PC-3 (cell line): ENCODE measurements at regions not wholly inside any gene's neighbourhood (a gene's known extent, or its start where the extent isn't known, plus 50 kb on each side); places are given as distances from the start of the nearest gene placed in this dataset.

ENCODE experiments used
- ATAC-seq: fragments of 200-7000 bp; cut with Tn5 transposase; 2 replicates; pipeline ENCODE4 v1.9.1; 2020; ENCODE audit warnings: mild to moderate bottlenecking, moderate library complexity
- BruUV-seq: library from RNA; stranded (reverse); fragments of 400-500 nt; replicated peaks from 2 replicates; lab custom pipeline; 2021; lab: Mats Ljungman, UMichigan
- CTCF ChIA-PET: fragments of 300-600 bp; sonication (Branson Sonifier 250); formaldehyde crosslinking; loops from one replicate; lab custom pipeline; 2022; ENCODE audit warnings: antibody characterized with exemption; lab: Charles Lee
- POLR2A ChIA-PET: fragments of 300-600 bp; sonication (Branson Sonifier 250); formaldehyde crosslinking; loops from one replicate; lab custom pipeline; 2022; ENCODE audit warnings: antibody characterized with exemption; ENCODE audit not compliant: unreplicated experiment; lab: Charles Lee
- DNase-seq: peaks from one replicate; pipeline ENCODE4 v3.0.0-alpha.2; 2015
- H2AFZ ChIP-seq: fragments of 300-600 bp; sonication (generic); 2 replicates; pipeline ENCODE4 v1.6.0; 2016; ENCODE audit warnings: antibody characterized with exemption, low read length
- H3F3A ChIP-seq: fragments of 300-600 bp; sonication (generic); one replicate; pipeline ENCODE4 v1.6.0; 2017; ENCODE audit warnings: antibody characterized with exemption, low read length, control low read depth, mild to moderate bottlenecking; ENCODE audit not compliant: unreplicated experiment
- H3K27ac ChIP-seq: fragments of 300-600 bp; sonication (generic); 2 replicates; pipeline ENCODE4 v1.5.1; 2016; ENCODE audit warnings: mild to moderate bottlenecking, low read length
- H3K27me3 ChIP-seq: fragments of 300-600 bp; sonication (generic); 2 replicates; pipeline ENCODE4 v1.6.1; 2016; ENCODE audit warnings: low read length, mixed read lengths
- H3K36me3 ChIP-seq: fragments of 300-600 bp; sonication (generic); 2 replicates; pipeline ENCODE4 v1.6.1; 2016; ENCODE audit warnings: low read depth, mixed run types, low read length, mixed read lengths
- H3K4me1 ChIP-seq: fragments of 300-600 bp; sonication (generic); 2 replicates; pipeline ENCODE4 v1.5.1; 2016; ENCODE audit warnings: low read length; ENCODE audit not compliant: insufficient read depth
- H3K4me2 ChIP-seq: fragments of 300-600 bp; sonication (generic); 2 replicates; pipeline ENCODE4 v1.6.0; 2016; ENCODE audit warnings: low read length
- H3K4me3 ChIP-seq: fragments of 300-600 bp; sonication (generic); 2 replicates; pipeline ENCODE4 v1.5.1; 2016; ENCODE audit warnings: mild to moderate bottlenecking, low read length, mixed read lengths
- H3K79me2 ChIP-seq: fragments of 300-600 bp; sonication (generic); 2 replicates; pipeline ENCODE4 v1.6.1; 2017; ENCODE audit warnings: low read length, mixed read lengths
- H3K9ac ChIP-seq: fragments of 300-600 bp; sonication (generic); 2 replicates; pipeline ENCODE4 v1.6.0; 2016; ENCODE audit warnings: mild to moderate bottlenecking, low read length
- H3K9me2 ChIP-seq: fragments of 300-600 bp; sonication (generic); replicated peaks from 2 replicates; pipeline ENCODE4 v1.6.1; 2016; ENCODE audit warnings: mixed run types, low read length, mixed read lengths
- H3K9me3 ChIP-seq: fragments of 300-600 bp; sonication (generic); 2 replicates; pipeline ENCODE4 v1.6.1; 2016; ENCODE audit warnings: low read length, mixed read lengths
- H4K20me1 ChIP-seq: fragments of 300-600 bp; sonication (generic); 2 replicates; pipeline ENCODE4 v1.6.1; 2016; ENCODE audit warnings: low read length, mixed read lengths
- EZH2 ChIP-seq: fragments of 300-600 bp; sonication (generic); IDR thresholded peaks from one replicate; pipeline ENCODE4 v1.6.1; 2017; ENCODE audit warnings: antibody characterized with exemption, mild to moderate bottlenecking, low read length; ENCODE audit not compliant: unreplicated experiment
- EZH2phosphoT487 ChIP-seq: fragments of 300-600 bp; sonication (generic); IDR thresholded peaks from 2 replicates; pipeline ENCODE4 v1.6.1; 2018; ENCODE audit warnings: mild to moderate bottlenecking, antibody characterized with exemption, low read length, borderline replicate concordance
- intact Hi-C: fragments of 100-400 bp; cut with micrococcal nuclease; formaldehyde crosslinking; loops from 2 replicates; pipeline ENCODE4 v1.9.0; 2023
- TF ChIP-seq, protein P1 (sequence below): fragments of 300-600 bp; sonication (generic); conservative IDR thresholded peaks from 2 replicates; pipeline ENCODE4 v1.5.1; 2017; ENCODE audit warnings: antibody characterized with exemption, low read depth, mild to moderate bottlenecking, low read length

DNA sequence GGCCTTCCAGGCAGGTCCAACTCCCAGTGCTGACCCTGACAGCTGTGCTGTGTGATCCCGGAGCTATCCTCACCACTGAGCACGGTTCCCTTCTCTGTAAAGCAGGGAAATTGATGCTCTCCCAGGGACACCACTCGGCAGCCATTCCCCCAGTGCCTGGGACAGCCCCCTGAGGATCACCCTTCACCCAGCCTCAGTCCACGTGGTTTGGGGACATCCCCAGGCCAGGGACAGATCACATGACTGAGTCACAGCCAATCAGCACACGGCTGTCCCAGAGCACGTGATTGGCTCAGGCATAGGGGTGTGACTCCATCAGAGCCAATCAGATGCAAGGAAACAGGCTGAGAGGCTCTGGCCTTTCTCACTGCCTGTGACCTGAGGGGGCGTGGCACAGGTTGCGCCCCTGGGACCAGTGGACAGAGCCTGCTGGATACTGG is 68.8 kb upstream of the SFSWAP start:
- TF ChIP-seq EZH2phosphoT487 (no peak), EZH2 (no peak)
- TF ChIP-seq, protein P1, sequence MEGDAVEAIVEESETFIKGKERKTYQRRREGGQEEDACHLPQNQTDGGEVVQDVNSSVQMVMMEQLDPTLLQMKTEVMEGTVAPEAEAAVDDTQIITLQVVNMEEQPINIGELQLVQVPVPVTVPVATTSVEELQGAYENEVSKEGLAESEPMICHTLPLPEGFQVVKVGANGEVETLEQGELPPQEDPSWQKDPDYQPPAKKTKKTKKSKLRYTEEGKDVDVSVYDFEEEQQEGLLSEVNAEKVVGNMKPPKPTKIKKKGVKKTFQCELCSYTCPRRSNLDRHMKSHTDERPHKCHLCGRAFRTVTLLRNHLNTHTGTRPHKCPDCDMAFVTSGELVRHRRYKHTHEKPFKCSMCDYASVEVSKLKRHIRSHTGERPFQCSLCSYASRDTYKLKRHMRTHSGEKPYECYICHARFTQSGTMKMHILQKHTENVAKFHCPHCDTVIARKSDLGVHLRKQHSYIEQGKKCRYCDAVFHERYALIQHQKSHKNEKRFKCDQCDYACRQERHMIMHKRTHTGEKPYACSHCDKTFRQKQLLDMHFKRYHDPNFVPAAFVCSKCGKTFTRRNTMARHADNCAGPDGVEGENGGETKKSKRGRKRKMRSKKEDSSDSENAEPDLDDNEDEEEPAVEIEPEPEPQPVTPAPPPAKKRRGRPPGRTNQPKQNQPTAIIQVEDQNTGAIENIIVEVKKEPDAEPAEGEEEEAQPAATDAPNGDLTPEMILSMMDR: no peak
- intact Hi-C loops: no loop called here

DNA sequence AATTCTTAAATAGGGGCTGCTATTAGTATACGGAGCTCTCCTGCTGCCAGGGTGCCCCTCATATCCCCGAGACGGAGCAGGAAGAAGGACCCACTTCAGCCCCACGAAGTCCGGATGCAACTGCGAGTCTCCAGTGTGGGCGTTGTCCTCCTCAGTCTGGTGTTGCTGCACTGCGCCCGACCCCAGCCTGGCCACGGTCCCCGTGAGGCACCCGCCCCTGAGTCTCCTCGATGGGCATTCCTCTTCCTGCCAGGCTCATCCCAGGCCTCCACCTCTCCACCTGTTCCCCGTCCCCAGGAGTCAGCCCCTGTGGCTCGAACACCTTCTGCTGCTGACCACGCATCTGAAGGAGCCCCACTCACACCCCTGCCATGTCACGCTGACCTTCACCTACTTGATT is 68.1 kb upstream of the SFSWAP start:
- no peaks in the 10 kb centered on the region for H4K20me1 ChIP-seq
- no peak overlapping the region for H3K27ac ChIP-seq
- DNase-seq: no peak
- intact Hi-C loops: no loop called here
- no peaks in the 10 kb centered on the region for H3K4me1 ChIP-seq
- no peak overlapping the region for H3K4me3 ChIP-seq
- no peaks in the 10 kb centered on the region for H3F3A ChIP-seq
- no peaks in the 10 kb centered on the region for H3K79me2 ChIP-seq
- H3K36me3 ChIP-seq: no peaks in the 10 kb centered on the region
- no peaks in the 10 kb centered on the region for H3K9me2 ChIP-seq
- CTCF ChIA-PET: no interaction called here
- TF ChIP-seq, protein P1: no peak
- TF ChIP-seq EZH2 (no peak), EZH2phosphoT487 (no peak)
- ATAC-seq: no peak
- BruUV-seq: no TSS peak
- no peak overlapping the region for H3K4me2 ChIP-seq
- POLR2A ChIA-PET: no interaction called here
- no peaks in the 10 kb centered on the region for H3K9me3 ChIP-seq
- H3K27me3 ChIP-seq: peaks cover 26% of the 10 kb centered on the region
- no peak overlapping the region for H3K9ac ChIP-seq
- no peak overlapping the region for H2AFZ ChIP-seq

More for the DNA sequence above, 68.8 kb upstream of the SFSWAP start:
- DNase-seq (no peak), ATAC-seq (no peak)
- Histone ChIP-seq H3K27ac (no peak overlapping the region), H3K27me3 (peaks cover 30% of the 10 kb centered on the region), H3K4me3 (no peak overlapping the region), H3K9me3 (no peaks in the 10 kb centered on the region), H3K4me1 (no peaks in the 10 kb centered on the region), H3K9ac (no peak overlapping the region), H2AFZ (no peak overlapping the region), H3K9me2 (no peaks in the 10 kb centered on the region), H4K20me1 (no peaks in the 10 kb centered on the region), H3K79me2 (no peaks in the 10 kb centered on the region), H3K36me3 (no peaks in the 10 kb centered on the region), H3K4me2 (no peak overlapping the region), H3F3A (no peaks in the 10 kb centered on the region)
- POLR2A ChIA-PET: no interaction called here
- CTCF ChIA-PET: no interaction called here
- no TSS peak for BruUV-seq

DNA sequence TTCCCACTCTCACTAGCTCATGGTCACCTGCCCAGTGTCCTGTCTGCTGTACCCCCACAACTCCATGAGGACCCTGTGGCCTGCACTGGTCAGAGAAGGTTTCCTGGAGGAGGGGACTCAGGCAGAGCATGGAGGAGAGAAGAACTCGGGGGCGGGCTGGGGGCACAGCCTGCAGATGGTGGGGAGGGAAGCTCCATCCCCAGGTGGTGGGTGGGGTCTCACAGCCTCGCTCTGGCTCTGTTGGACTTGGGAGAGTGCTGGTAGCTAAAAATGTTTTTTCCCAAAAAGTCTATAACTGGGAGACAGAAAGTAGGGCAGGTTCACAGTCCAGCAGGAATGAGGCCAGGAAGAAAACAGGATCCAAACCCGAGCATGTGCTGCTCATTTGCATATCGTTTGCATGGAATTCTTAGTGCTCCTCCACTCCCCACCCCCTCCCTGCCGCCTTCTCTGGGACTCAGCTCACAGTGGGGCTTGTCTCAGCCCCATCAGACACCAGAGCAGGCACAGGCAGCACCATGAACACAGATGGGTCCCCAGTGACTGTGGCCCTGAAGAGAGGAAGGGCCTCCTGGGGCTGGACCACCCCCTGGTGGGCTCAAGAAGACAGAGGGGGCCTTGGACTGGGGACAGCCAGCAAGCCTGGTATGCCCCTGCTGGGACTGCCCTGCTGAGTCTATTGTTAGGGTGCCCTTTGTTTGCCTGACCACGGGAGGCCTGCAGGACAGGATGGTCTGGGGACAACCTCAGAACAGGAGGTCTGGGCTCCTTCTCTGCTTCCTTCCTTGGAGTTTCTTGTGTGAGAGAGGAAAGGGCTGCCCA is 67.0 kb upstream of the SFSWAP start:
- no peaks in the 10 kb centered on the region for H3F3A ChIP-seq
- H3K4me2 ChIP-seq: no peak overlapping the region
- H3K9me2 ChIP-seq: no peaks in the 10 kb centered on the region
- TF ChIP-seq, protein P1: no peak
- TF ChIP-seq EZH2phosphoT487: no peak
- no peak for TF ChIP-seq EZH2
- peaks cover 27% of the 10 kb centered on the region for H3K27me3 ChIP-seq
- H3K4me3 ChIP-seq: no peak overlapping the region
- no peaks in the 10 kb centered on the region for H3K36me3 ChIP-seq
- no peaks in the 10 kb centered on the region for H3K79me2 ChIP-seq
- ChIA-PET CTCF (no interaction called here), POLR2A (no interaction called here)
- ATAC-seq: no peak
- intact Hi-C loops: no loop called here
- H3K9me3 ChIP-seq: no peaks in the 10 kb centered on the region
- H2AFZ ChIP-seq: no peak overlapping the region
- DNase-seq: no peak
- no TSS peak for BruUV-seq
- no peak overlapping the region for H3K27ac ChIP-seq
- H3K4me1 ChIP-seq: no peaks in the 10 kb centered on the region
- no peak overlapping the region for H3K9ac ChIP-seq
- H4K20me1 ChIP-seq: no peaks in the 10 kb centered on the region
